Vagina (tissue), 2 donors: ENCODE measurements at regions not wholly inside any gene's neighbourhood (a gene's known extent, or its start where the extent isn't known, plus 50 kb on each side); places are given as distances from the start of the nearest gene placed in this dataset.
"Not testable (repeated sequence)": the region's sequence is repeated elsewhere in the genome, so short reads cannot be mapped to it uniquely, and the experiment has no call there.

Experiments used
- DNase-seq, 2 donors: peaks; one replicate each; pipeline ENCODE4 v3.0.0-alpha.2; 2017; ENCODE audit errors: extremely low spot score in 2 of 2
- H3K27ac ChIP-seq: fragments of 200-600 bp; sonication (generic); one replicate; pipeline ENCODE4 v1.5.1; 2019
- H3K27me3 ChIP-seq: fragments of 200-600 bp; sonication (generic); one replicate; pipeline ENCODE4 v1.5.1; 2019
- H3K36me3 ChIP-seq, 2 donors: fragments of 200-600 bp; sonication (generic); one replicate each; pipeline ENCODE4 v1.5.1; 2017 to 2019
- H3K4me1 ChIP-seq: fragments of 200-600 bp; sonication (generic); one replicate; pipeline ENCODE4 v1.5.1; 2019
- H3K4me3 ChIP-seq, 2 donors: fragments of 200-600 bp; sonication (generic); 1 replicate in 1 of 2; 2 replicates in 1 of 2; pipeline ENCODE4 v1.5.1; 2016 to 2019
- H3K9me3 ChIP-seq: fragments of 200-600 bp; sonication (generic); one replicate; pipeline ENCODE4 v1.5.1; 2019
- POLR2A ChIP-seq, 2 donors: fragments of 450-650 bp; IDR thresholded peaks; one replicate each; pipeline ENCODE4 v1.6.1; 2017; ENCODE audit warnings: antibody characterized with exemption in 2 of 2, mild to moderate bottlenecking in 2 of 2, moderate library complexity in 2 of 2
- POLR2AphosphoS5 ChIP-seq, 2 donors: sonication (generic); formaldehyde crosslinking; IDR thresholded peaks; one replicate each; pipeline ENCODE4 v1.9.0; 2017; ENCODE audit warnings: antibody characterized with exemption in 2 of 2, mild to moderate bottlenecking in 2 of 2, low read depth in 1 of 2; ENCODE audit not compliant: insufficient read depth in 1 of 2
- intact Hi-C: fragments of 100-400 bp; cut with DNase I; formaldehyde crosslinking; loops from one replicate; pipeline ENCODE4 v1.15.1; 2023
- TF ChIP-seq, protein P1 (sequence below), 3 experiments: fragments of 450-650 bp in 2 of 3; fragments of 200-600 bp in 1 of 3; sonication (generic) in 1 of 3; IDR thresholded peaks; one replicate each; pipeline ENCODE4 v1.5.1; 2017 to 2019; ENCODE audit warnings: antibody characterized with exemption in 3 of 3, mild to moderate bottlenecking in 2 of 3, moderate library complexity in 2 of 3

DNA sequence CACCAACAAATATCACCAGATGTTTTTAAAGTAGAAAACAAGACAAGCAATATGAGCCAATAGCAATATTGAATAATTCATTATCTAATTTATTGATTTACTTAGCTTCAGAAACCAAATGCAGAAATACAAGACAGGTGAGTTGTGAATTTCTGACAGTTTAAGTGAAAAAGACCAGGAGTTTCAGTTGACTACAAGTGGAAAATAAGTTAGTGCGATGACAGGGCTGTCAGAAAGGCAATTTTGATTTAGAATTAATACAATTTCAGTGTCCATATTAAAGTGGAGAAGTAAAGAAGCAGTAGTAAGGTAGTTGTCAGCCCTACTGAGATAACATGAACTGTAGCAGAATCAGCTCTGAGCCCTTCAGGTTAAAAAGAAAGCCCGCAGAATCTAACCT is 1066.7 kb upstream of the ATXN8OS start:
- TF ChIP-seq, protein P1, sequence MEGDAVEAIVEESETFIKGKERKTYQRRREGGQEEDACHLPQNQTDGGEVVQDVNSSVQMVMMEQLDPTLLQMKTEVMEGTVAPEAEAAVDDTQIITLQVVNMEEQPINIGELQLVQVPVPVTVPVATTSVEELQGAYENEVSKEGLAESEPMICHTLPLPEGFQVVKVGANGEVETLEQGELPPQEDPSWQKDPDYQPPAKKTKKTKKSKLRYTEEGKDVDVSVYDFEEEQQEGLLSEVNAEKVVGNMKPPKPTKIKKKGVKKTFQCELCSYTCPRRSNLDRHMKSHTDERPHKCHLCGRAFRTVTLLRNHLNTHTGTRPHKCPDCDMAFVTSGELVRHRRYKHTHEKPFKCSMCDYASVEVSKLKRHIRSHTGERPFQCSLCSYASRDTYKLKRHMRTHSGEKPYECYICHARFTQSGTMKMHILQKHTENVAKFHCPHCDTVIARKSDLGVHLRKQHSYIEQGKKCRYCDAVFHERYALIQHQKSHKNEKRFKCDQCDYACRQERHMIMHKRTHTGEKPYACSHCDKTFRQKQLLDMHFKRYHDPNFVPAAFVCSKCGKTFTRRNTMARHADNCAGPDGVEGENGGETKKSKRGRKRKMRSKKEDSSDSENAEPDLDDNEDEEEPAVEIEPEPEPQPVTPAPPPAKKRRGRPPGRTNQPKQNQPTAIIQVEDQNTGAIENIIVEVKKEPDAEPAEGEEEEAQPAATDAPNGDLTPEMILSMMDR (IDR thresholded peaks at IDR 0.05), result no peak
- TF ChIP-seq POLR2A (IDR thresholded peaks at IDR 0.05) (no peak), POLR2AphosphoS5 (IDR thresholded peaks at IDR 0.05; ENCODE audit: insufficient read depth in 1 of 2, low read depth in 1 of 2) (no peak)
- no peaks in the 10 kb centered on the region for H3K4me1 ChIP-seq
- no peaks in the 10 kb centered on the region for H3K27me3 ChIP-seq
- H3K27ac ChIP-seq, result no peak overlapping the region
- H3K9me3 ChIP-seq, result no peaks in the 10 kb centered on the region
- H3K4me3 ChIP-seq, result no peak overlapping the region
- no peak for DNase-seq
- no peaks in the 10 kb centered on the region for H3K36me3 ChIP-seq
- intact Hi-C loops, result no loop called here

DNA sequence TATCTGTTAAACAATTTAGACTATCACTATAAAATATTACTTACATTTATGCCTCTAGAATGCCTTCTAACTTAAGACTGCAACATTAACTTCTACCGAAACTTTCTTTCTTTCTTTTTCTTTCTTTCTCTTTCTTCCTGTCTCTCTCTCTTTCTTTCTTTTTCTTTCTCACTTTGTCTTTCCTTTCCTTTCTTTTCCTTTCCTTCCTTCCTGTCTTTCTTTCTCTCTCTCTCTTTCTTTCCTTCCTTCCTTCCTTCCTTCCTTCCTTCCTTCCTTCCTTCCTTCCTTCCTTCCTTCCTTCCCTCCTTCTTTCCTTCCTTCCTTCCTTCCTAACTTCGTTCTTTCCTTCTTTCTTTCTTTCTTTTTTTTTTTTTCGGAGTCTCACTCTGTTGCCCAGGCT is 1071.9 kb upstream of the ATXN8OS start:
- H3K27ac ChIP-seq, result no peak overlapping the region
- no peaks in the 10 kb centered on the region for H3K27me3 ChIP-seq
- no peak overlapping the region for H3K4me3 ChIP-seq
- H3K9me3 ChIP-seq, result no peaks in the 10 kb centered on the region
- no peak for DNase-seq
- no peaks in the 10 kb centered on the region for H3K4me1 ChIP-seq
- TF ChIP-seq, protein P1 (IDR thresholded peaks at IDR 0.05), result no peak
- TF ChIP-seq POLR2AphosphoS5 (IDR thresholded peaks at IDR 0.05; ENCODE audit: insufficient read depth in 1 of 2, low read depth in 1 of 2) (no peak), POLR2A (IDR thresholded peaks at IDR 0.05) (no peak)
- intact Hi-C loops, result no loop called here
- H3K36me3 ChIP-seq, result no peaks in the 10 kb centered on the region

DNA sequence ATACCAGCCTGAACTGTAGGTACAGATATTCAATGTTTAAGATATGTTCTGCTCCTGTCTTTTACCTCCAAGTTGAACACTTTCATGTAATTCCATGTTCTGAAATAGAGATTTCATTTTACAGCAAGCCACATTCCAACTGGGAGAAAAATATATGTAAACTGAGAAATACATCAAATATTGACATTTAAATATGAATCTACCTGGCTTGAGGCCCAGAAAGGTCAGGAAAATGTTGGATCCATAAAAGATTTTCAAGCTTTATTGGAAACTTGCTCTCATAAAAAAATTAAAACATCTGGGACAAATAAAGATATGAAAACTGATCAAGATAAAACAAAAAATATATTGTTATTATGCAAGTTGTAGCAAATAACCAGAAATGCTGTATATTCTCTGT is 1078.7 kb upstream of the ATXN8OS start:
- H3K36me3 ChIP-seq, result no peaks in the 10 kb centered on the region
- H3K4me3 ChIP-seq, result no peak overlapping the region
- no peaks in the 10 kb centered on the region for H3K4me1 ChIP-seq
- no peak for TF ChIP-seq POLR2AphosphoS5 (IDR thresholded peaks at IDR 0.05; ENCODE audit: insufficient read depth in 1 of 2, low read depth in 1 of 2)
- no peak for TF ChIP-seq POLR2A (IDR thresholded peaks at IDR 0.05)
- TF ChIP-seq, protein P1 (IDR thresholded peaks at IDR 0.05), result no peak
- H3K27me3 ChIP-seq, result no peaks in the 10 kb centered on the region
- no peak overlapping the region for H3K27ac ChIP-seq
- no peak for DNase-seq
- no peaks in the 10 kb centered on the region for H3K9me3 ChIP-seq
- intact Hi-C loops, result no loop called here

DNA sequence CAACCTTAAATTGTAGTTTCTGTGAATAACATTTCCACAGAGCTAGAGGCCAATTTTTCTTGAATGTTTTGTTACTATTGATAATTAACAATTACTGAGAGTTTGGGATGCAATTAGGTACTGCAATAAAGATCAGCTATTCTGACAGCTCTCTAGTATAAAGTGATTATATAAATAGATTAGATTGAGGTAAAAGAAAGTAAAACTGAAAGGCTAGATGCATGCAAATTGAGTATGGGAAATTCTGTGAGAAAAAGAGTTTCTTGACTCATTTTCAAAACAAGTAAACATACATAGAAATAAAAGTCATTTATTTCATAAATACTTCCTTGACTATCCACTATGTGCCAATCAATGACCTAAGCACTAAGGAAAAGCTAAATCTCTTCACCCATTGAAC is 1087.5 kb upstream of the ATXN8OS start:
- no peak for TF ChIP-seq POLR2AphosphoS5 (IDR thresholded peaks at IDR 0.05; ENCODE audit: insufficient read depth in 1 of 2, low read depth in 1 of 2)
- TF ChIP-seq, protein P1 (IDR thresholded peaks at IDR 0.05), result no peak
- no peaks in the 10 kb centered on the region for H3K9me3 ChIP-seq
- intact Hi-C loops, result no loop called here
- H3K4me1 ChIP-seq, result no peaks in the 10 kb centered on the region
- H3K36me3 ChIP-seq, result no peaks in the 10 kb centered on the region
- no peak for DNase-seq
- no peaks in the 10 kb centered on the region for H3K27me3 ChIP-seq
- no peak overlapping the region for H3K27ac ChIP-seq
- H3K4me3 ChIP-seq, result no peak overlapping the region

DNA sequence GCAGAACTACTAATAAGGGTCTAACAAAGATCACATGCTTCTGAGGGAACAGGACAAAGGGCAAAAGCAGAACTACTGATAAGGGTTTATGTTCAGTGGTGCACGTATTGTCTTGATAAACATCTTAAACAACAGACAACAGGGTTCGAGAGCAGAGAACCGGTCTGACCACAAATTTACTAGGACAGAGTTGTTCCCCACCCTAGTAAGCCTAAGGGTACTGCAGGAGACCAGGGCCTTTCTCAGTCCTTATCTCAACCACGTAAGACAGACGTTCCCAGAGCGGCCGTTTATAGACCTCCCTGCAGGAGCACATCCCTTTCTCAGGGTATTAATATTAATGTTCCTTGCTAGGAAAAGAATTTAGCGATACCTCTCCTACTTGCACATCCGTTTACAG is 1089.5 kb upstream of the ATXN8OS start:
- H3K36me3 ChIP-seq, DNase-seq, H3K9me3 ChIP-seq, H3K27me3 ChIP-seq, H3K4me1 ChIP-seq, intact Hi-C loops, H3K27ac ChIP-seq, H3K4me3 ChIP-seq: not testable (repeated sequence)

DNA sequence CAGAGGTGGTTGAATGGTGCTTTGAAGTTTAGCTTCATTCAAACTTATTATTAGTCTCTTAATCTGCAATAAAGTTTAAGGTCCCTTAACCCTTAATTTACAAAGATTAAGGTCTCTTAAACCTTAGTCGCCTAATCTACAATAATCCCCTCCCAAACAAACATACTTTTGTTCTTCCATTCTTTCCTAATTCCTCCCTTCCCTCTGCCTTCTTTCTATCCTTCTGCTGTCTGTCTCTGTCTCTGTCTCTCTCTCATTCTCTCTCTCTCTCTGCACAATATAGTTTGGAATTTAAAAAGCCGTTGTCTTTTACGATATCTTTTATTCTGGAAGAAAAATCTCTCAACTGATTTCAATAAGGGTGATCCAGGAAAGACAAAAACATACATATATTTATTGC is 1096.8 kb upstream of the ATXN8OS start:
- no peak overlapping the region for H3K27ac ChIP-seq
- no peak for DNase-seq

More for the DNA sequence above, 1096.8 kb upstream of the ATXN8OS start:
- intact Hi-C loops, result no loop called here
- Histone ChIP-seq H3K9me3 (no peaks in the 10 kb centered on the region), H3K4me1 (no peaks in the 10 kb centered on the region), H3K4me3 (no peak overlapping the region), H3K27me3 (no peaks in the 10 kb centered on the region), H3K36me3 (no peaks in the 10 kb centered on the region)
- TF ChIP-seq, protein P1 (IDR thresholded peaks at IDR 0.05), result no peak
- TF ChIP-seq POLR2A (IDR thresholded peaks at IDR 0.05) (no peak), POLR2AphosphoS5 (IDR thresholded peaks at IDR 0.05; ENCODE audit: insufficient read depth in 1 of 2, low read depth in 1 of 2) (no peak)
